ENCODE measurements at regions not wholly inside any gene's neighbourhood (a gene's known extent, or its start where the extent isn't known, plus 50 kb on each side); places are given as distances from the start of the nearest gene placed in this dataset.

DNA sequence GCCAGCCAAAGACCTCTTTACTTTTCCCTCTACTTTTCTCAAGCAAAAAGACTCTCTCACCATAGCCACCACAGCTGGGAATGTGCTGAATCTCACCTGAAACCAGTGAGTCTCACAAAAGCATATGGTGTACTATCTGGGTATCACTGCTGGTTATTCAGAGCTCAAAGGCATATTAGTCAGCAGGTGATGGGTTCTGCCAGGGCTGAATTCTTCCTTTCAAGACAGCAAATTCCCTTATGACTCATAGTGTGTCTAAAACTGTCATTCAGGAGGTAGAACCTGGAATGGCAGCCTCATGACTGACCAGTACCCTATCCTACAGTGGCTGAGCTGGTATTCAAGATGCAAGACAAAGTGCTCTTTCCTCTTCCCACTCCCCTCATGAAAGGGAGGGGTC, 2859.1 kb downstream of the PCDH9 start:
- TF ChIP-seq, protein P1, sequence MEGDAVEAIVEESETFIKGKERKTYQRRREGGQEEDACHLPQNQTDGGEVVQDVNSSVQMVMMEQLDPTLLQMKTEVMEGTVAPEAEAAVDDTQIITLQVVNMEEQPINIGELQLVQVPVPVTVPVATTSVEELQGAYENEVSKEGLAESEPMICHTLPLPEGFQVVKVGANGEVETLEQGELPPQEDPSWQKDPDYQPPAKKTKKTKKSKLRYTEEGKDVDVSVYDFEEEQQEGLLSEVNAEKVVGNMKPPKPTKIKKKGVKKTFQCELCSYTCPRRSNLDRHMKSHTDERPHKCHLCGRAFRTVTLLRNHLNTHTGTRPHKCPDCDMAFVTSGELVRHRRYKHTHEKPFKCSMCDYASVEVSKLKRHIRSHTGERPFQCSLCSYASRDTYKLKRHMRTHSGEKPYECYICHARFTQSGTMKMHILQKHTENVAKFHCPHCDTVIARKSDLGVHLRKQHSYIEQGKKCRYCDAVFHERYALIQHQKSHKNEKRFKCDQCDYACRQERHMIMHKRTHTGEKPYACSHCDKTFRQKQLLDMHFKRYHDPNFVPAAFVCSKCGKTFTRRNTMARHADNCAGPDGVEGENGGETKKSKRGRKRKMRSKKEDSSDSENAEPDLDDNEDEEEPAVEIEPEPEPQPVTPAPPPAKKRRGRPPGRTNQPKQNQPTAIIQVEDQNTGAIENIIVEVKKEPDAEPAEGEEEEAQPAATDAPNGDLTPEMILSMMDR (IDR thresholded peaks at IDR 0.05; ENCODE audit: insufficient read depth, low read length, poor library complexity, severe bottlenecking), result no peak
- TF ChIP-seq EZH2phosphoT487 (conservative IDR thresholded peaks at IDR 0.05; ENCODE audit: low read length), result no peak

Measured in SU-DHL-6 (cell line).